Natural killer cell (primary cell): ENCODE measurements at regions not wholly inside any gene's neighbourhood (a gene's known extent, or its start where the extent isn't known, plus 50 kb on each side); places are given as distances from the start of the nearest gene placed in this dataset.

Experiments
- ATAC-seq, 3 donors: fragments of 150-1000 bp in 2 of 3; fragments of 200-7000 bp in 1 of 3; cut with Tn5 transposase; 1 replicate in 1 of 3; 2 replicates in 2 of 3; pipeline ENCODE4 v1.10.0; 2021; ENCODE audit warnings: mild to moderate bottlenecking in 2 of 3, moderate library complexity in 2 of 3
- DNase-seq, 2 donors: peaks; one replicate each; pipeline versions ENCODE4 v3.0.0 to v3.0.0-alpha.2; 2013 to 2021; ENCODE audit warnings: mixed read lengths in 1 of 2
- H3K27ac ChIP-seq: one replicate; pipeline ENCODE4 v1.5.1; 2013; ENCODE audit warnings: mild to moderate bottlenecking, low read length
- H3K27me3 ChIP-seq: one replicate; pipeline ENCODE4 v1.6.1; 2013; ENCODE audit warnings: low read length; ENCODE audit not compliant: control insufficient read depth, insufficient read depth
- H3K36me3 ChIP-seq: one replicate; pipeline ENCODE4 v1.6.1; 2013; ENCODE audit warnings: low read length; ENCODE audit not compliant: control insufficient read depth, insufficient read depth
- H3K4me1 ChIP-seq: one replicate; pipeline ENCODE4 v1.6.1; 2013; ENCODE audit warnings: low read length; ENCODE audit not compliant: control insufficient read depth, insufficient read depth
- H3K4me3 ChIP-seq: one replicate; pipeline ENCODE4 v1.5.1; 2013; ENCODE audit warnings: low read length
- H3K9me3 ChIP-seq: one replicate; pipeline ENCODE4 v1.6.1; 2013; ENCODE audit warnings: low read length; ENCODE audit not compliant: control insufficient read depth, insufficient read depth
- H3K27ac Mint-ChIP-seq, 2 donors: one replicate each; pipeline ENCODE4 v1.8.0; 2022; ENCODE audit warnings: mild to moderate bottlenecking in 2 of 2, mixed read lengths in 2 of 2, moderate library complexity in 1 of 2
- H3K27me3 Mint-ChIP-seq, 2 donors: one replicate each; pipeline ENCODE4 v1.8.0; 2022; ENCODE audit warnings: low read depth in 2 of 2, mixed read lengths in 2 of 2
- H3K36me3 Mint-ChIP-seq: one replicate; pipeline ENCODE4 v1.8.0; 2022; ENCODE audit warnings: mixed read lengths
- H3K4me1 Mint-ChIP-seq, 2 donors: one replicate each; pipeline ENCODE4 v1.8.0; 2022; ENCODE audit warnings: mixed read lengths in 2 of 2
- H3K4me3 Mint-ChIP-seq: one replicate; pipeline ENCODE4 v1.8.0; 2022; ENCODE audit warnings: mild to moderate bottlenecking, moderate library complexity, mixed read lengths
- H3K9me3 Mint-ChIP-seq, 2 donors: one replicate each; pipeline ENCODE4 v1.8.0; 2022; ENCODE audit warnings: mixed read lengths in 2 of 2
- WGBS: methylation state at CpG from one replicate; pipeline ENCODE4 v1.1.7; 2013; ENCODE audit warnings: missing lambda C conversion rate; ENCODE audit not compliant: insufficient coverage; 5-methylcytosine and 5-hydroxymethylcytosine counted together
- intact Hi-C: fragments of 100-400 bp; cut with micrococcal nuclease; formaldehyde crosslinking; loops from one replicate; pipeline ENCODE4 v1.14.2; 2022
- TF ChIP-seq, protein P1 (sequence below): fragments of 200-600 bp; IDR thresholded peaks from one replicate; pipeline ENCODE4 v1.8.0; 2022; ENCODE audit warnings: antibody characterized with exemption

DNA sequence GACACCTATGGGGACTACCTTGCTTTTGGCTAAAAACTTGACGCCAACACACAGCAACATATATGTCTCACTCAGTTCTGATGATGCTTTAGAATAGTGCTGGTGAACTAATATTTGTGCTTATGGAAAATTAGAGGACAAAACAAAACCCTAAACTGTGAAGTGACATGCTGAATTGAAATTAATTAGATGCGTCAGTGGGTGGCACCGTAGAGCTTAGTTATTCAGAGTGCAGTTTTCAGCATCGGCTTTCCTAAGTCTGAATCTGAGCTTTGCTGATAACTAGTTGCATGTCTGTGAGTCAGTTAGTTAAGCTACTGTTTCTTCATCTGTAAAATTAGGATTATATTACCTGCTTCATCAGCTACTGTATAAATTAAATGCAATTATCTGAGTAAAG lies 245.0 kb upstream of the SORCS1 start:
- H3K4me1 Mint-ChIP-seq, result no peaks in the 10 kb centered on the region
- no peaks in the 10 kb centered on the region for H3K9me3 ChIP-seq
- H3K27ac Mint-ChIP-seq, result no peak overlapping the region
- 46% methylated on average over 3 of the region's 4 CpGs for WGBS
- H3K4me3 Mint-ChIP-seq, result no peak overlapping the region
- H3K27ac ChIP-seq, result no peak overlapping the region
- H3K4me1 ChIP-seq, result no peaks in the 10 kb centered on the region
- TF ChIP-seq, protein P1, sequence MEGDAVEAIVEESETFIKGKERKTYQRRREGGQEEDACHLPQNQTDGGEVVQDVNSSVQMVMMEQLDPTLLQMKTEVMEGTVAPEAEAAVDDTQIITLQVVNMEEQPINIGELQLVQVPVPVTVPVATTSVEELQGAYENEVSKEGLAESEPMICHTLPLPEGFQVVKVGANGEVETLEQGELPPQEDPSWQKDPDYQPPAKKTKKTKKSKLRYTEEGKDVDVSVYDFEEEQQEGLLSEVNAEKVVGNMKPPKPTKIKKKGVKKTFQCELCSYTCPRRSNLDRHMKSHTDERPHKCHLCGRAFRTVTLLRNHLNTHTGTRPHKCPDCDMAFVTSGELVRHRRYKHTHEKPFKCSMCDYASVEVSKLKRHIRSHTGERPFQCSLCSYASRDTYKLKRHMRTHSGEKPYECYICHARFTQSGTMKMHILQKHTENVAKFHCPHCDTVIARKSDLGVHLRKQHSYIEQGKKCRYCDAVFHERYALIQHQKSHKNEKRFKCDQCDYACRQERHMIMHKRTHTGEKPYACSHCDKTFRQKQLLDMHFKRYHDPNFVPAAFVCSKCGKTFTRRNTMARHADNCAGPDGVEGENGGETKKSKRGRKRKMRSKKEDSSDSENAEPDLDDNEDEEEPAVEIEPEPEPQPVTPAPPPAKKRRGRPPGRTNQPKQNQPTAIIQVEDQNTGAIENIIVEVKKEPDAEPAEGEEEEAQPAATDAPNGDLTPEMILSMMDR, result no peak
- no peaks in the 10 kb centered on the region for H3K36me3 ChIP-seq
- H3K4me3 ChIP-seq, result no peak overlapping the region
- intact Hi-C loops, result no loop called here
- no peak for DNase-seq
- no peak for ATAC-seq
- no peaks in the 10 kb centered on the region for H3K27me3 Mint-ChIP-seq
- no peaks in the 10 kb centered on the region for H3K36me3 Mint-ChIP-seq
- H3K9me3 Mint-ChIP-seq, result peaks cover 0 to 6% of the 10 kb centered on the region in 2 donors
- H3K27me3 ChIP-seq, result no peaks in the 10 kb centered on the region

DNA sequence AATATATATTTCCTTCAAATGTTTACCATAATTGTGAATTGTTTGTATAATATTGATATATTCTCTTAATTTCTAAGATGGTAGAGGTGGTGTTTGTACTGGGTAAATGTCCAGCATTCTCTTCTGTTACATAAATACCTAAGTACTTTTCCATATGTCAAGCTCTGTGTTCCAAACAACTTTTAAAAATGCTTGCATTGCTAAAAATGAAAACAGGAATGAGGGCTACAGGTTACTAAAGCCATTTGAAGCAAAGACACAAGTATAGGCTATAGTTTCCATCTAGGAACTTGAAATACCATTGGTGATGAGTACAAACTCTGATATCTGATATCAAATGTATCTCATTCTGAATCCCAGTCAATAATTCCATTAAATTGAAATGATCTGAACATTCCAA lies 233.6 kb upstream of the SORCS1 start:
- H3K4me1 Mint-ChIP-seq, result no peaks in the 10 kb centered on the region
- ATAC-seq, result no peak
- Histone ChIP-seq H3K27ac (no peak overlapping the region), H3K4me3 (no peak overlapping the region), H3K4me1 (no peaks in the 10 kb centered on the region), H3K9me3 (peaks cover 4% of the 10 kb centered on the region), H3K27me3 (no peaks in the 10 kb centered on the region), H3K36me3 (no peaks in the 10 kb centered on the region)
- H3K27ac Mint-ChIP-seq, result no peak overlapping the region
- peaks cover 0 to 8% of the 10 kb centered on the region in 2 donors for H3K9me3 Mint-ChIP-seq
- H3K4me3 Mint-ChIP-seq, result no peak overlapping the region
- no peaks in the 10 kb centered on the region for H3K36me3 Mint-ChIP-seq
- intact Hi-C loops, result no loop called here
- no peak for DNase-seq
- TF ChIP-seq, protein P1, result no peak
- H3K27me3 Mint-ChIP-seq, result no peaks in the 10 kb centered on the region

DNA sequence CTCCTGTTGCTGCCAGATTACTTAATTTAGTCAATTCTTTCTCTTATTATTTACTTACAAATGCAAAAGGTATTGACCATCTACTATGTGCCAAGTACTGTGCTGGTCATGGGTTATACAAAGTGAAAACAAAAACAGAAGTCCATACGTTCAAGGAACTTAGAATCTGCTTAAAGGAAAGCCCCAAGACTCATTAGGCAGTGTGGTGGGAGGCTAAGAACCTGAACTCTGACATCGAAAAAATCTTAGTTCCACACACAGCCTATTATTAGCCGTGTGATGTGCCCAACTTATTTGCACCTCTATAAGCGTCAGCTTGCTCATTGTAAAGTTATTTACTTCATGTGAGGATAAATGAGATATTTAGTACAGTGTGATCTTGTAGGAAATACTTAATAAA lies 227.4 kb upstream of the SORCS1 start:
- Histone ChIP-seq H3K4me1 (no peaks in the 10 kb centered on the region), H3K36me3 (no peaks in the 10 kb centered on the region), H3K4me3 (no peak overlapping the region), H3K27ac (no peak overlapping the region), H3K9me3 (no peaks in the 10 kb centered on the region), H3K27me3 (no peaks in the 10 kb centered on the region)
- H3K36me3 Mint-ChIP-seq, result no peaks in the 10 kb centered on the region
- no peaks in the 10 kb centered on the region for H3K27me3 Mint-ChIP-seq
- intact Hi-C loops, result no loop called here
- ATAC-seq, result no peak
- H3K9me3 Mint-ChIP-seq, result peaks cover 2 to 11% of the 10 kb centered on the region in 2 donors
- H3K4me3 Mint-ChIP-seq, result no peak overlapping the region
- WGBS, result 75% methylated on average over 2 of the region's 4 CpGs
- H3K4me1 Mint-ChIP-seq, result no peaks in the 10 kb centered on the region
- TF ChIP-seq, protein P1, result no peak
- no peak for DNase-seq
- no peak overlapping the region for H3K27ac Mint-ChIP-seq

DNA sequence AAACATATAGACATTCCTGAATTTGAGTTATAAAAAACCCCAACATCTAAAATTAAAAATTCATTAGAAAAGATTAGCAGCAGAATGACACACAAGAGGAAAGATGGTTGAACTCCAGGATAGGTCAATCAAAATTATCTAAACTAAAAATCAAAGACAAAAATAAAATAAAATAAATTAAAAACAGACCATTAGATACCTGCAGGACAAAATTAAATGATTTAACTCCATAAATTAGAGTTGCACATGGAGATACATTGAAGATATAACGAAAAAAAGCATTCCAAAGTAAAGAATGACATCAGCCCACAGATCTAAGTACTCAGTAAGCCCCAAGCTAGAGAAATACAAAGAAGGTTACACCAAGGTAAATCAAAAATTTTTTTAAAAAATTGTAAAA lies 226.1 kb upstream of the SORCS1 start:
- H3K9me3 ChIP-seq, result no peaks in the 10 kb centered on the region
- no peak overlapping the region for H3K27ac ChIP-seq
- H3K4me3 ChIP-seq, result no peak overlapping the region
- Mint-ChIP-seq H3K27me3 (no peaks in the 10 kb centered on the region), H3K36me3 (no peaks in the 10 kb centered on the region), H3K4me3 (no peak overlapping the region), H3K27ac (no peak overlapping the region), H3K9me3 (peaks cover 3 to 8% of the 10 kb centered on the region in 2 donors), H3K4me1 (no peaks in the 10 kb centered on the region)
- intact Hi-C loops, result no loop called here
- H3K27me3 ChIP-seq, result no peaks in the 10 kb centered on the region
- ATAC-seq, result no peak
- H3K4me1 ChIP-seq, result no peaks in the 10 kb centered on the region
- TF ChIP-seq, protein P1, result no peak
- H3K36me3 ChIP-seq, result no peaks in the 10 kb centered on the region
- no CpG with 5 or more reads among the region's 1 CpG for WGBS
- DNase-seq, result no peak
